ENCODE measurements at regions not wholly inside any gene's neighbourhood (a gene's known extent, or its start where the extent isn't known, plus 50 kb on each side); places are given as distances from the start of the nearest gene placed in this dataset.

DNA sequence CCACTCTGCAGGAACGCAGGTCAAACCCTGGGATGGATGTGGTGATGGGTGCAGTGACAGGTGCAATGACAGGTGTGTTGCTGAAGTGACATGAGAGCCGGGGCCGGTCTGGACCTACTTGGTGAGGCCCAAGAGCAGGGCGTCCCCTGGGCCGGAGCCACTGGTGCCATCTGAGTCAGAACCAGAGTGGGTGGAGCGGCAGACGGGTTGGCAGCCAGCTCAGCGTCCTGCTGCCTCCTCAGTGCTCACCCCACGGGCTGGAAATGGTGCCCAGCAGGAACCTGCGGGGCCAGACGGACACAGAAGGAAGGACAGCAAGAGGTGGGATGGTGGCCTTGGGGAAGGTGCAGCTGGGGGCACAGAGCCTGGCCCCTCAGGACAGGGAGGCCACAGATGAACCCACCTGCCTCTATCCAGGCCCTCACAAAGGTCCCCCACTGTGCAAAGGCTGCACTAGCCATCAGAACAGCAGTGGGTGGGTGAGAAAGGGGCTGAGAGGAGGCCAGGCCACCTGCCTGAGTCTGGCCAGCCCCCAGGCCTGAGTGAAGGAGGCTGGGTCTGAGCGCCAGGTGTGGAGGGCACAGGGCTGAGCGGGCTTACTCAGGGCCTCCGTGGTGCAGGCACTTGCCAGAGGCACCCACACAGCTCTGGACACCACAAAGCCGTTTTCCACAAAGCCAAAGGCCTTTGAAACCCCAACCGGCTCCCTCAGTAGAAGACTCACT is 129.0 kb upstream of the PPP2R2D start:
- TF ChIP-seq CTCF (conservative IDR thresholded peaks at IDR 0.05; ENCODE audit: low read depth, low read length) (no peak), EZH2 (IDR thresholded peaks at IDR 0.05; ENCODE audit: borderline replicate concordance, low read depth, low read length, poor library complexity, severe bottlenecking) (no peak)
